GM13977 (cell line): ENCODE measurements at regions not wholly inside any gene's neighbourhood (a gene's known extent, or its start where the extent isn't known, plus 50 kb on each side); places are given as distances from the start of the nearest gene placed in this dataset.

ENCODE experiments used
- DNase-seq: peaks from one replicate; pipeline ENCODE4 v3.0.0; 2012; ENCODE audit warnings: low spot score
- CTCF ChIP-seq: IDR thresholded peaks from 2 replicates; pipeline ENCODE4 v1.5.1; 2012; ENCODE audit warnings: mild to moderate bottlenecking, control low read depth; ENCODE audit not compliant: insufficient read depth; ENCODE audit errors: extremely low read depth, missing control alignments
- in situ Hi-C: fragments of 300-500 bp; cut with MboI; formaldehyde crosslinking; loops from one replicate; pipeline ENCODE4 v1.12.0; 2022; ENCODE audit warnings: low sequenced_read_pairs, low pct_unique_long_range_greater_than_20kb, mixed read lengths, inconsistent platforms; ENCODE audit not compliant: unreplicated experiment

DNA sequence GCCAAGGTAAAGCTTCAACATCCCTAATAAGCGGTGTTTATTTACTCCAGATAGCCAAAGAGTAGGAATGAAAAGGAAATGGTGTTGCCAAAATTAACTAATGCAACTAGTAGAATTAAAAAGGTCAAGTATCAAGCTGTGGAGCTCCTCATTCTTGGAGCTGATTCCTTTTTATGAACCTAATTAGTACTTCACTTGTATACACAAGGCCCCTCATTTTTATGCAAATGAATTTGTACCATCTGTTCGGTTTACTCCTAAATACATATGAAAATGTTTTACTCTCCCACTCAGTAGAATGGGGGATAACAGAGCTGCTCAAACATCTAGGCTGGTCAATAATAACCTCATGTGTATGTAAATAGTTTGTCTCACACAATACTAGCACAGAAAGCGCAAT is 426.4 kb upstream of the LUZP2 start:
- in situ Hi-C loops, result no loop called here
- no peak for TF ChIP-seq CTCF
- DNase-seq, result no peak

DNA sequence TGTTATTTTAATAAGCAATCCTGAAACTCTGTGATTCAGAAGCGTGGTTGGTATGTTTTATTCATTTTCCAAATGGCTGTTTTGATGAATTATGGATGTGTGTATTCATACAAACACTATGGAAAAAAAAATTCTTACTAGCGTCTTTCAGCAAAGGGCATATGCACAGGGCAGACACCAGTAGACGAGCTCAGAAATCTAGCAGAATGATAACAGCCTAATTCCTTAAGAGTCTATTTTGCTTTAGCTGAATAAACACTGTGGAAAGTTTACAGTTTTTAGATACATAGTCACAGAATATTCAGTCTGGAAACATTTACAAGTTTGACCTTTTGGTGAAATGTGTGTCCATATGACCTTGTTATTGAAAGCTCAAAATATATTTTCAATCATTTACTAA is 418.8 kb upstream of the LUZP2 start:
- in situ Hi-C loops, result no loop called here
- DNase-seq, result no peak
- TF ChIP-seq CTCF, result no peak

- TF ChIP-seq CTCF, result no peak
- no peak for DNase-seq
- in situ Hi-C loops, result no loop called here
These were observed 414.6 kb upstream of the LUZP2 start for GRCh38 chr11:24082241-24082640.

DNA sequence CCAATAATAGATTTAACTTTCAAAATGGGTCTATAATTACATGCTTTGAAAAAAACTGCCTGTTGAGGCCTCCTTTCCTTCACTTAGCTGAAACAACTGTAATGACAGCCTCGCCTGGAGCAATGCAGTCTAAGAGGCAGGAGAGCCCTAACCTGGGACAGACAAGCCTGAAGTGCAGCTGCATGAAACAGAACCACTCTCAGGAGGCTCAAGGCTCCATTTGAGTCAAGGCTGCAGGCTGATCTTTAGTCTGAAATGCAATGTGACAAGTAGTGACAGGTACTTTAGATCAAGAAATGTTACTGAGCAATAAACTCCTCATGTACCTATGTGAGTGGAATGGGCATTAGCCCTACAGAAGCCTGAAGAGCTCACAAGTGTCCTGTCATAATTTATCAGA is 414.0 kb upstream of the LUZP2 start:
- TF ChIP-seq CTCF, result no peak
- in situ Hi-C loops, result no loop called here
- DNase-seq, result no peak

- in situ Hi-C loops, result no loop called here
These were observed 411.9 kb upstream of the LUZP2 start for GRCh38 chr11:24084956-24085355.

GRCh38 chr11:24086921-24087320 is 409.9 kb upstream of the LUZP2 start:
- no peak for TF ChIP-seq CTCF
- no peak for DNase-seq
- in situ Hi-C loops, result no loop called here

More at GRCh38 chr11:24084956-24085355, 411.9 kb upstream of the LUZP2 start:
- no peak for DNase-seq
- no peak for TF ChIP-seq CTCF

DNA sequence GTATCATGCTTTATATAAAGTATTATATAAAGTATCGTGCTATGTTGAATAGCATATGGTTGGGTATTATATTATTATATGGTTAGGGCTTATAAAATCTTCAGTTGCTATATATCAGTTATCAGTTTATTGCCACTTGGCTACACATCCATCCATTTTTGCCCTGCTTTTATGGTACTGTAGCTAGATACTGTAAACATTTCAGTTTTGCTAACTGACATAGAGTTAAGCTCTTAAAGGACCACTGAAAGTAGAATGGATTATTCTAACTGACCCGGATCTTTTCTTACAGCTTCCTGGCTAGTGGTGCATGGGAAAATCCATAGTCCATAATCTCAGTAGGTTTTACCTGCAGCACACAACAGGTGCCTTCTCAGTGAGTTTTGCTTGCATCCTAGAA is 405.3 kb upstream of the LUZP2 start:
- TF ChIP-seq CTCF, result no peak
- no peak for DNase-seq
- in situ Hi-C loops, result no loop called here
